NCI-H345 treated with DMSO at 0.1 percent for 48 hours (cell line): ENCODE measurements at regions not wholly inside any gene's neighbourhood (a gene's known extent, or its start where the extent isn't known, plus 50 kb on each side); places are given as distances from the start of the nearest gene placed in this dataset.
A peak's percentile ranks its signal among the peaks of the same experiment; 100 is the strongest.

Source experiments
- DNase-seq: peaks from one replicate; lab custom pipeline; 2025; ENCODE audit not compliant: unreplicated experiment; lab: John Stamatoyannopoulos, UW

GRCh38 chr2:239506961-239507360 is 106.1 kb upstream of the HDAC4 start:
- DNase-seq: no peak

- DNase-seq: no peak
Measured at GRCh38 chr2:239506101-239506857, 105.5 kb upstream of the HDAC4 start.

- DNase-seq: no peak
Measured at GRCh38 chr2:239504643-239505235, 103.9 kb upstream of the HDAC4 start.

- peak; percentile 94 for DNase-seq
Measured at GRCh38 chr2:239502430-239503186, 101.8 kb upstream of the HDAC4 start.

- no peak for DNase-seq
Measured at GRCh38 chr2:239500574-239501550, 100.0 kb upstream of the HDAC4 start.

GRCh38 chr2:239499726-239500573 is 99.1 kb upstream of the HDAC4 start:
- DNase-seq: no peak

GRCh38 chr2:239498981-239499634 is 98.3 kb upstream of the HDAC4 start:
- DNase-seq: no peak

- no peak for DNase-seq
Measured at GRCh38 chr2:239498576-239498975, 97.8 kb upstream of the HDAC4 start.

- DNase-seq: no peak
Measured at GRCh38 chr2:239496700-239497099, 95.9 kb upstream of the HDAC4 start.

- no peak for DNase-seq
Measured at GRCh38 chr2:239495791-239496233, 95.0 kb upstream of the HDAC4 start.

- DNase-seq: no peak
Measured at GRCh38 chr2:239495175-239495574, 94.4 kb upstream of the HDAC4 start.

- no peak for DNase-seq
Measured at GRCh38 chr2:239494578-239494977, 93.8 kb upstream of the HDAC4 start.

- DNase-seq: no peak
Measured at GRCh38 chr2:239489481-239489880, 88.7 kb upstream of the HDAC4 start.

- DNase-seq: no peak
Measured at GRCh38 chr2:239488125-239488524, 87.3 kb upstream of the HDAC4 start.

GRCh38 chr2:239487272-239487671 is 86.5 kb upstream of the HDAC4 start:
- no peak for DNase-seq

GRCh38 chr2:239485622-239486021 is 84.8 kb upstream of the HDAC4 start:
- no peak for DNase-seq

- no peak for DNase-seq
Measured at GRCh38 chr2:239484571-239485355, 83.9 kb upstream of the HDAC4 start.
